Body of pancreas (tissue), 4 donors: ENCODE measurements at regions not wholly inside any gene's neighbourhood (a gene's known extent, or its start where the extent isn't known, plus 50 kb on each side); places are given as distances from the start of the nearest gene placed in this dataset.

Experiments
- ATAC-seq: fragments of 150-250 bp; one replicate; pipeline ENCODE4 v1.9.1; 2016
- DNase-seq, 4 donors: peaks; one replicate each; pipeline ENCODE4 v3.0.0-alpha.2; 2019
- H3K27ac ChIP-seq, 4 donors: fragments of 200-600 bp; sonication (generic); 1 replicate in 3 of 4; 2 replicates in 1 of 4; pipeline versions ENCODE4 v1.5.1 to v1.6.1; 2016 to 2019; ENCODE audit warnings: mild to moderate bottlenecking in 1 of 4, mixed read lengths in 1 of 4, moderate library complexity in 1 of 4
- H3K27me3 ChIP-seq, 2 donors: fragments of 200-600 bp; sonication (generic); one replicate each; pipeline ENCODE4 v1.6.0; 2016; ENCODE audit warnings: mild to moderate bottlenecking in 1 of 2
- H3K36me3 ChIP-seq, 2 donors: fragments of 200-600 bp; sonication (generic); replicated peaks in 1 of 2; 2 replicates each; pipeline ENCODE4 v1.5.1; 2016; ENCODE audit warnings: low read depth in 2 of 2; ENCODE audit not compliant: insufficient read depth in 1 of 2
- H3K4me1 ChIP-seq: fragments of 200-600 bp; sonication (generic); one replicate; pipeline ENCODE4 v1.6.0; 2016
- H3K4me3 ChIP-seq, 2 donors: fragments of 200-600 bp; sonication (generic); 1 replicate in 1 of 2; 2 replicates in 1 of 2; pipeline ENCODE4 v1.5.1; 2016 to 2019
- H3K9me3 ChIP-seq, 3 donors: fragments of 200-600 bp; sonication (generic); 1 replicate in 2 of 3; 2 replicates in 1 of 3; pipeline ENCODE4 v1.5.1; 2016
- CTCF ChIP-seq, 7 experiments: fragments of 450-650 bp in 4 of 7; fragments of 200-600 bp in 3 of 7; sonication (generic) in 3 of 7; IDR thresholded peaks; one replicate each; pipeline ENCODE4 v1.5.1; 2016 to 2019; ENCODE audit warnings: antibody characterized with exemption in 7 of 7
- POLR2A ChIP-seq, 3 donors: fragments of 450-650 bp; IDR thresholded peaks; one replicate each; pipeline ENCODE4 v1.6.1; 2016; ENCODE audit warnings: antibody characterized with exemption in 3 of 3, mild to moderate bottlenecking in 2 of 3
- WGBS, 2 donors: methylation state at CpG; one replicate each; pipeline ENCODE4 v1.1.5; 2017; 5-methylcytosine and 5-hydroxymethylcytosine counted together
- intact Hi-C: fragments of 100-400 bp; cut with DNase I; formaldehyde crosslinking; loops from one replicate; pipeline ENCODE4 v1.15.1; 2023

DNA sequence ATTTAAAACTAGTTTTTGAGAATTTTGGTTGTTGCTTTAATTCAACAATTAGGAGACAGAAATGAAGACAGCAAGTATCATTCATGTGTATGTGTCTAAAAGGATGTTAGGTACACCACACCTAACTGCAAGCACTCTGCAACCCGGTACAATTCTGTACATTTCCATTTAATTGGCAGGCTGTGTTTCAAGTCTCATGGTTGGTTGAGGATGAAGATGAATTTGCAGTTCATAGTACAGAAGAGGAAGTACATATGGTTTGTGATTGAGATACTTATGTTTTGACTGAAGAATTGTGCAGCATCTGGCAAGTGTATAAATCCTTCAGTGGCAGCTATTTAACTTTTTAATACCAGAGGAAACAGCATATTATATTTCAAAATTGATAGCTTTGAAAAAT is 628.7 kb upstream of the ZNF608 start:
- no peak overlapping the region for H3K4me3 ChIP-seq
- no peaks in the 10 kb centered on the region for H3K36me3 ChIP-seq
- intact Hi-C loops, result no loop called here
- no peak for DNase-seq
- no peak for ATAC-seq
- no peaks in the 10 kb centered on the region for H3K27me3 ChIP-seq
- TF ChIP-seq CTCF (IDR thresholded peaks at IDR 0.05), result no peak
- no peak for TF ChIP-seq POLR2A (IDR thresholded peaks at IDR 0.05)
- H3K9me3 ChIP-seq, result no peaks in the 10 kb centered on the region
- WGBS, 2 donors, result 68 to 89% methylated on average over 1 of the region's 1 CpG
- no peaks in the 10 kb centered on the region for H3K4me1 ChIP-seq
- no peak overlapping the region for H3K27ac ChIP-seq

DNA sequence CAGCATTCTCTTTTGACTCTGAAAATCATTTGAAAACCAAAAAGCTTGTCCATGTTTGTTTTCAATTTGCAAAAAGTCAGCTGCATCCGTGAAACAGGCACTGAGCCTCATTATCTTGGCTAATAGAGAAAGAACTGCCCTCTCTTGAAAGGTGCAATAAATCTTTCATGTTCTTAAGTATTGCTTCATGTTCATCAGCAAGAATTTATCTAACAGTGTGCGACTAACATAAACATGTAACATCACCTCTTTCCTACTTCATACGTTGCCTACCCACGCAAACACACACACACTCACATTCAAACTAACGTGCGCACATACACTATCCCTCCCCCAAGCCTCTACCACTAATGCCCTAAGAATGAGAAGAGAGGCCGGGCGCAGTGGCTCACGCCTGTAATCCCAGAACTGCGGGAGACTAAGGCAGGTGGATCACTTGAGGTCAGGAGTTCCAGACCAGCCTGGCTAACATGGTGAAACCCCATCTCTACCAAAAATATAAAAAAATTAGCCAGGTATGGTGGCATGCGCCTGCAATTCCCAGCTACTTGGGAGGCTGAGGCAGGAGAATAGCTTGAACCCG is 629.7 kb upstream of the ZNF608 start:
- no peaks in the 10 kb centered on the region for H3K9me3 ChIP-seq
- no peak for DNase-seq
- TF ChIP-seq POLR2A (IDR thresholded peaks at IDR 0.05) (no peak), CTCF (IDR thresholded peaks at IDR 0.05) (no peak)
- no peaks in the 10 kb centered on the region for H3K27me3 ChIP-seq
- no peak for ATAC-seq
- no peak overlapping the region for H3K4me3 ChIP-seq
- H3K4me1 ChIP-seq, result no peaks in the 10 kb centered on the region
- WGBS, 2 donors, result 88 to 89% methylated on average over 12 of the region's 12 CpGs
- intact Hi-C loops, result no loop called here
- no peaks in the 10 kb centered on the region for H3K36me3 ChIP-seq
- no peak overlapping the region for H3K27ac ChIP-seq

- WGBS, 2 donors, result 72 to 77% methylated on average over 1 of the region's 1 CpG
- DNase-seq (no peak), ATAC-seq (no peak)
- H3K36me3 ChIP-seq, result no peaks in the 10 kb centered on the region
- no peak overlapping the region for H3K27ac ChIP-seq
- no peaks in the 10 kb centered on the region for H3K27me3 ChIP-seq
- intact Hi-C loops, result no loop called here
- no peaks in the 10 kb centered on the region for H3K9me3 ChIP-seq
- TF ChIP-seq CTCF (IDR thresholded peaks at IDR 0.05), result no peak
- TF ChIP-seq POLR2A (IDR thresholded peaks at IDR 0.05), result no peak
- H3K4me1 ChIP-seq, result no peaks in the 10 kb centered on the region
- no peak overlapping the region for H3K4me3 ChIP-seq
These were observed 630.7 kb upstream of the ZNF608 start for GRCh38 chr5:125377141-125377540.

DNA sequence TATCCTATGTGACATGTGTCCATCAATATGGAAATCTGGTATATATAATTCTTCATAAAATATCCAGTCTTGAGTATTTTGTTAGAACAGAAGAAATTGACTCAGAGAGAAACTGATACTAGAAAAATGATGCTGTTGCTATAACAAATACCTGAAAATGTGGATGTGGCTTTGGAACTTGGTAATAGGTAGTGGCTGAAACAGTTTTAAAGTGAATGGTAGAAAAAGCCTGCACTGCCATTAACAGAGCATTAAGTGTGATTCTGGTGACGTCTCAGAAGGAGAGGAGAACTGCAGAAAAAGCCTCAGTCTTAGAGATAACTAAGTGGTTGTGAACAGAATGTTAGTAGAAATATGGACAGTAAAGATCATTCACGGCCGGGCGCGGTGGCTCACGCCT is 634.9 kb upstream of the ZNF608 start:
- TF ChIP-seq POLR2A (IDR thresholded peaks at IDR 0.05), result no peak
- no peak for TF ChIP-seq CTCF (IDR thresholded peaks at IDR 0.05)
- intact Hi-C loops, result no loop called here
- no peak overlapping the region for H3K27ac ChIP-seq
- no peaks in the 10 kb centered on the region for H3K27me3 ChIP-seq
- no peaks in the 10 kb centered on the region for H3K36me3 ChIP-seq
- WGBS, 2 donors, result 88 to 94% methylated on average over 6 of the region's 6 CpGs
- H3K4me1 ChIP-seq, result no peaks in the 10 kb centered on the region
- no peak overlapping the region for H3K4me3 ChIP-seq
- no peaks in the 10 kb centered on the region for H3K9me3 ChIP-seq
- ATAC-seq, result no peak
- DNase-seq, result no peak

- Histone ChIP-seq H3K27ac (no peak overlapping the region), H3K27me3 (no peaks in the 10 kb centered on the region), H3K4me3 (no peak overlapping the region), H3K36me3 (no peaks in the 10 kb centered on the region), H3K9me3 (no peaks in the 10 kb centered on the region), H3K4me1 (no peaks in the 10 kb centered on the region)
- DNase-seq, result no peak
- TF ChIP-seq POLR2A (IDR thresholded peaks at IDR 0.05), result no peak
- TF ChIP-seq CTCF (IDR thresholded peaks at IDR 0.05), result no peak
- intact Hi-C loops, result no loop called here
- ATAC-seq, result no peak
- 83 to 96% methylated on average over 1 of the region's 1 CpG for WGBS, 2 donors
These were observed 637.6 kb upstream of the ZNF608 start for GRCh38 chr5:125384071-125384470.
